Left ventricle myocardium inferior (tissue), 1 donor: ENCODE measurements at regions not wholly inside any gene's neighbourhood (a gene's known extent, or its start where the extent isn't known, plus 50 kb on each side); places are given as distances from the start of the nearest gene placed in this dataset.

Experiments used
- DNase-seq: peaks from one replicate; pipeline ENCODE4 v3.0.0-alpha.2; 2020
- H3K27ac ChIP-seq: fragments of 200-600 bp; replicated peaks from 2 replicates; pipeline ENCODE4 v1.8.0; 2021
- H3K27me3 ChIP-seq: fragments of 200-600 bp; 2 replicates; pipeline ENCODE4 v1.8.0; 2021; ENCODE audit warnings: low read depth
- H3K36me3 ChIP-seq: fragments of 200-600 bp; 2 replicates; pipeline ENCODE4 v1.8.0; 2021
- H3K4me1 ChIP-seq: fragments of 200-600 bp; 2 replicates; pipeline ENCODE4 v1.8.0; 2021
- H3K4me3 ChIP-seq: fragments of 200-600 bp; 2 replicates; pipeline ENCODE4 v1.8.0; 2021; ENCODE audit warnings: mild to moderate bottlenecking, moderate library complexity
- H3K9me3 ChIP-seq: fragments of 200-600 bp; replicated peaks from 2 replicates; pipeline ENCODE4 v1.8.0; 2021
- intact Hi-C: fragments of 100-400 bp; cut with micrococcal nuclease; formaldehyde crosslinking; loops from one replicate; pipeline ENCODE4 v1.11.0; 2022
- TF ChIP-seq, protein P1 (sequence below): fragments of 200-600 bp; IDR thresholded peaks from 2 replicates; pipeline ENCODE4 v1.8.0; 2021; ENCODE audit warnings: antibody characterized with exemption, mild to moderate bottlenecking, borderline replicate concordance
- donor health status: DM: no; HTN: yes; CAD: no; lungs with severe emphysema.

DNA sequence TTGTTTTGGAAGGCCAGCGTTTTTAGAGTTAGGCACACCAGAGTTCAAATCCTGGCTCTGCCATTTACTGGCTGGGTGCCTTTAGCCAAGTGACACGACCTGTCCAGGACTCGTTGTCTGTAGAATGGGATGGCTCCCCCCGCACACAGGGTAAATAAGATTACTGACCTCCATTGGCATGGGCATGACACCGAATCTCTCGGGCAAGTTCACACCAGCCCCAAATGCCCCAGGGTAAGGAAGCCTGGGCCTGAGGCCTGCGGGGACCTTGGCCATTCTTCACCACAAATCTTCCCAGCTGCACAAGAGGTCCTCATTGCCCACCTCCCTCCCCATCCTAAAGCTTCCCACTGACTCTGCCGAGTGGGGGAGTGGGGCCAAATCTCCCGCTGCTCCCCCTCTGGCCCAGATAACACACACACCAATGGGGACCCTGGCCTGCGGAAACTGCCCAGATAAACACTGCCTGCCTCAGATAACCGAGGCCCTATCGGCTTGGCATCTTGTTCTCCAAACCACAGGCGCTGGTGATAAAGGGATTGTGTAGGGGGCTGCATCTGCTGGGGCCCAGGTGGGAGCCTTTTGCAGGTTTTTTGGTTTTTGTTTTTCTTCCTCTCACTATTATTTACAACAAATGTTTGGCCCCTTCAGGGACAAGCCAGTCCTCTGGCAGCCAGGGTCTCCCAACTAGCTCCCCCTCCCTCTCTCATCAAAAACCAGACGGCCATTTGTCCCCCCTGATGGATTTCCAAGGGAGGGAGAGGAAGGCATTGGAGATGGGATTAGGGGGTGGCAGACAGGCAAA, 75.0 kb upstream of the LHX1 start:
- no peaks in the 10 kb centered on the region for H3K9me3 ChIP-seq
- H3K36me3 ChIP-seq = no peaks in the 10 kb centered on the region
- intact Hi-C loops = no loop called here
- DNase-seq = no peak
- H3K4me3 ChIP-seq = no peak overlapping the region
- TF ChIP-seq, protein P1, sequence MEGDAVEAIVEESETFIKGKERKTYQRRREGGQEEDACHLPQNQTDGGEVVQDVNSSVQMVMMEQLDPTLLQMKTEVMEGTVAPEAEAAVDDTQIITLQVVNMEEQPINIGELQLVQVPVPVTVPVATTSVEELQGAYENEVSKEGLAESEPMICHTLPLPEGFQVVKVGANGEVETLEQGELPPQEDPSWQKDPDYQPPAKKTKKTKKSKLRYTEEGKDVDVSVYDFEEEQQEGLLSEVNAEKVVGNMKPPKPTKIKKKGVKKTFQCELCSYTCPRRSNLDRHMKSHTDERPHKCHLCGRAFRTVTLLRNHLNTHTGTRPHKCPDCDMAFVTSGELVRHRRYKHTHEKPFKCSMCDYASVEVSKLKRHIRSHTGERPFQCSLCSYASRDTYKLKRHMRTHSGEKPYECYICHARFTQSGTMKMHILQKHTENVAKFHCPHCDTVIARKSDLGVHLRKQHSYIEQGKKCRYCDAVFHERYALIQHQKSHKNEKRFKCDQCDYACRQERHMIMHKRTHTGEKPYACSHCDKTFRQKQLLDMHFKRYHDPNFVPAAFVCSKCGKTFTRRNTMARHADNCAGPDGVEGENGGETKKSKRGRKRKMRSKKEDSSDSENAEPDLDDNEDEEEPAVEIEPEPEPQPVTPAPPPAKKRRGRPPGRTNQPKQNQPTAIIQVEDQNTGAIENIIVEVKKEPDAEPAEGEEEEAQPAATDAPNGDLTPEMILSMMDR = no peak
- H3K27me3 ChIP-seq = peaks cover 99% of the 10 kb centered on the region
- H3K4me1 ChIP-seq = no peaks in the 10 kb centered on the region
- no peak overlapping the region for H3K27ac ChIP-seq

DNA sequence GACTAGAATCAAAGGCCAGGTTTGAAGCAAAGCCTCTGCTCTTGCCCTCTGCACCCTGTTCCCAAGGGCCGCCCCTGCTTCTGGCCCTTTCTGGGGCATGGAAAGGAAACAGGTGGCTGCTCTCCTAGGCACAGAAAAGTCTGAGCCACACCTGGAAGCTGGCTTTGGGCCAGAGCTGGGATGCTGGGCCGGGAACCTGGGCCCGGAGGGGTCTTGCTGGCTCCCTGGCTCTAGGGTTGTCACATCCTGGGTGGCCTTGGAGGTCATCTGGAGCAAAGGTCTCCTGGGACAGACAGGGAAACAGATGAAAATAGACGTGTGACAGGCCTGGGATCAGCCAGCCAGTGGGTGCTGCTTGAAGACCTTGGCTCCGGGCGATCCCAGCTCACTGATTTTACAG, 74.1 kb upstream of the LHX1 start:
- no peak overlapping the region for H3K27ac ChIP-seq
- H3K27me3 ChIP-seq = peaks cover 99% of the 10 kb centered on the region
- no peak for DNase-seq
- no peak overlapping the region for H3K4me3 ChIP-seq
- H3K36me3 ChIP-seq = no peaks in the 10 kb centered on the region
- no peaks in the 10 kb centered on the region for H3K4me1 ChIP-seq
- TF ChIP-seq, protein P1 = no peak
- H3K9me3 ChIP-seq = no peaks in the 10 kb centered on the region
- intact Hi-C loops = no loop called here

DNA sequence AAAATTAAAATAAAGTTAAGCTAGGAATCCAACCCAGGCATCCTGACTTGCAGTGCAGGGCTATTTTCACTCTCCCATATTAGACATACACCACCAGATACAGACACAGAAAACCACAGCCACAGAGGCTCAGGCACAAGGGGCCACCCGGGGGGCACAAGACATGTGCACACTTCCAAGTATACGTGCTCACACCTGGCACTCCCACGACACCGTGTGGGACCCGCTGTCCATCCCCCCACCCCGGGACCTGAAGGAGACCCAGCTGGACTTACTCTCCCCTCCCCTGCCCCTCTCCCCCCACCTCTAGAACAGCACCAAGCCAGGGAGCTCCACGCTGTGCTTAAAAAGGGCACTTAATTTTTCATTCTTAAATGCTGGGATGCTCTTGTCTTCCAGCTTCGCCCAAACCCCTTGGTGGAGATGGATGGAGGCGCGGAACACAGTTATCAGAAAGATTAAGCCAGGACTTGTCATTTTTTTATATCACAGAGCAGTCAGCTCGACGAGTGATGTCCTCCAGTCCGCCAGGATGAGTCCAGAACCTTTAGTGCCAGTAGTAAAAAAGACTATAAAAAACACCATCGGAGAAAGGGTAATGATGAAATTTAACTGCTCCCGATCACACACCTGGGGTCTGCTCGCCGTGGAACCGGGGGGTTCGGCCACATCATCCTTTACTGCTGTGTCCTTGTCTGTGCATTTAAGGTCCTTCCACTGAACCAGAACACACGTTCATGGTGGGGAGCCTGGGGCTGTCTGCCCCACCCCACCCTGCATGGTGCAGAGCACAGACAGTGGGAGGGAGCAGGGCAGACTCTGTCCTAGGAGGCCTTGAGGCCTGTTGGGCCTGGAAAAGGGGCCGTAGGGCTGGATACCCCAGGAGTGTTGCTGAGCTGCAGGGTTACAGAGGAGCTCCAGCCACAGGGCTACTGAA, 73.3 kb upstream of the LHX1 start:
- Histone ChIP-seq H3K27ac (no peak overlapping the region), H3K4me3 (no peak overlapping the region), H3K4me1 (no peaks in the 10 kb centered on the region), H3K9me3 (no peaks in the 10 kb centered on the region), H3K27me3 (peaks cover 99% of the 10 kb centered on the region), H3K36me3 (no peaks in the 10 kb centered on the region)
- TF ChIP-seq, protein P1 = no peak
- intact Hi-C loops = no loop called here
- no peak for DNase-seq

DNA sequence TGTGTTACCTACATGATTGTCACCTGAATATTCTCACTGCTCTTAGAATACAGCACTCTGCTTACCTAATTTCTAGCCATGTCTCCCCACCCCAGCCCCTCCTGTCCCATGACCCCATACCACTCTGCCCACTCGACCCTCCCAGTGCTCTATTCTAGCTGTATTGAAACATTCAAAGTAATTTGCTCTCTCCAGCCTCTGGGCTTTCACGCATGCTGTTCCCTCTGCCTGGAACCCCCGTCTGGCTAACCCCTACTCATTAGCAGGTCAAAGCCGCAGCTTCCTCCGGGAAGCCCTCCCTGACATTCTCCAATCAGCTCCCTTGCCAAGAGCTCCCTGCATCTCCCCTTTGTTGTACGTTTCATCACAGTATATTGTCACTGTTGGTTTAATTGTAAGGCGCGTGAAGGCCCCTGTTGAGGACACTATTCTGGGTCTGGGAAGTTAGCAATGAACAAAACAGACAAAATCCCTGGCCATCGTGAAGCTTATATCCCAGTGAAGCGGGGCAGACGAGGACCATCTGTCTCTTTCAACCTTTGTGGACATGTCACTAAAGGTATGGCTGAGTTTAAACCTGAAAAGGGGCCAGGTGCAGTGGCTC, 72.3 kb upstream of the LHX1 start:
- no peak for DNase-seq
- H3K4me3 ChIP-seq = no peak overlapping the region
- H3K27me3 ChIP-seq = peaks cover 99% of the 10 kb centered on the region
- no peaks in the 10 kb centered on the region for H3K9me3 ChIP-seq
- TF ChIP-seq, protein P1 = no peak
- no peak overlapping the region for H3K27ac ChIP-seq
- intact Hi-C loops = no loop called here
- H3K36me3 ChIP-seq = no peaks in the 10 kb centered on the region
- no peaks in the 10 kb centered on the region for H3K4me1 ChIP-seq

DNA sequence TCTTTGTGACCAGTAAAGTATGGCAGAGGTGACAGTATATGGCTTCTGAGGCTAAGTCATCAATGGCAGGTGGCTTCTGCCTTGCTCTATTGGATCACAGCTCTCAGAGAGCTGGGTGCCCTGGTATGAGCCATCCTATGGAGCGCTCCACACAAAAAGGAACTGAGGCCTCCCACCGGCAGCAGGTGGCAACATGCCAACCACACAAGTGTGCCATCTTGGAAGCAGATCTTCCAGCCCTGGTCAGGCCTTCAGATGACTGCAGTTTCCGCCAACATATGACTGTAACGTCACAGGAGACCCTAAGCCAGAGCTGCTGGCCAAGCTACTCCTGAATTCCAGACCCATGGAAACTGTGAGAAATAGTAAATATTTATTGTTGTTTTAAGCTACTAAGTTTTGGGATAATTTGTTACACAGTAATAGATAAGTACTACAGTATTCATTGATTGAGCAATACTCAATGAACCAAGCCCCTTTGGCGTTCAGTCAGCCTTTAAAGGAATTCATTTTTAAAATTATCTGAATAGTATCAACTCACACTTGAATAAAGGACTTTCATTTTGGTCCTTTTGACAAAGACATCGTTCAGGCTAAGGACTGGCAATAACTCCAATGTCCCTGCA, 69.4 kb upstream of the LHX1 start:
- intact Hi-C loops = no loop called here
- DNase-seq = no peak
- peaks cover 98% of the 10 kb centered on the region for H3K27me3 ChIP-seq
- H3K9me3 ChIP-seq = peaks cover 3% of the 10 kb centered on the region
- no peak overlapping the region for H3K27ac ChIP-seq
- H3K4me3 ChIP-seq = no peak overlapping the region
- no peaks in the 10 kb centered on the region for H3K36me3 ChIP-seq
- H3K4me1 ChIP-seq = no peaks in the 10 kb centered on the region
- TF ChIP-seq, protein P1 = no peak
